Fibroblast of mammary gland (primary cell): ENCODE measurements at regions not wholly inside any gene's neighbourhood (a gene's known extent, or its start where the extent isn't known, plus 50 kb on each side); places are given as distances from the start of the nearest gene placed in this dataset.

Experiments
- DNase-seq: peaks from one replicate; pipeline ENCODE4 v3.0.0-alpha.2; 2010; ENCODE audit warnings: low read depth
- H3K4me3 ChIP-seq: 2 replicates; pipeline ENCODE4 v1.5.1; 2011; ENCODE audit warnings: low read depth, mild to moderate bottlenecking, low read length, moderate library complexity; ENCODE audit not compliant: control insufficient read depth
- CTCF ChIP-seq: conservative IDR thresholded peaks from 2 replicates; pipeline ENCODE4 v1.5.1; 2011; ENCODE audit warnings: low read depth, low read length, inconsistent platforms; ENCODE audit not compliant: control insufficient read depth, insufficient read depth

- DNase-seq: peak; percentile 51
- H3K4me3 ChIP-seq: no peak overlapping the region
- no peak for TF ChIP-seq CTCF
These were observed 274.5 kb downstream of the TLE1 start for GRCh38 chr9:81414836-81415235.

GRCh38 chr9:81411961-81412360, 277.4 kb downstream of the TLE1 start:
- H3K4me3 ChIP-seq: no peak overlapping the region
- no peak for TF ChIP-seq CTCF
- DNase-seq: peak; percentile 91

GRCh38 chr9:81410201-81410600, 279.1 kb downstream of the TLE1 start:
- peak; percentile 83 for DNase-seq
- TF ChIP-seq CTCF: no peak

GRCh38 chr9:81408951-81409350, 280.4 kb downstream of the TLE1 start:
- no peak for DNase-seq
- no peak overlapping the region for H3K4me3 ChIP-seq
- TF ChIP-seq CTCF: no peak

More at GRCh38 chr9:81410201-81410600, 279.1 kb downstream of the TLE1 start:
- no peak overlapping the region for H3K4me3 ChIP-seq

GRCh38 chr9:81404931-81405598, 284.3 kb downstream of the TLE1 start:
- no peak overlapping the region for H3K4me3 ChIP-seq
- TF ChIP-seq CTCF: no peak
- no peak for DNase-seq

GRCh38 chr9:81397481-81398381, 291.6 kb downstream of the TLE1 start:
- no peak for TF ChIP-seq CTCF
- DNase-seq: no peak
- H3K4me3 ChIP-seq: no peak overlapping the region
